Glutamatergic neuron (in vitro differentiated cells): ENCODE measurements at regions not wholly inside any gene's neighbourhood (a gene's known extent, or its start where the extent isn't known, plus 50 kb on each side); places are given as distances from the start of the nearest gene placed in this dataset.

Source experiments
- DNase-seq: peaks from one replicate; pipeline ENCODE4 v3.0.0; 2022
- H3K27ac Mint-ChIP-seq: one replicate; pipeline ENCODE4 v1.8.0; 2020; ENCODE audit warnings: mild to moderate bottlenecking, mixed read lengths, inconsistent platforms; ENCODE audit not compliant: unreplicated experiment
- H3K27me3 Mint-ChIP-seq: one replicate; pipeline ENCODE4 v1.8.0; 2020; ENCODE audit warnings: mild to moderate bottlenecking, moderate library complexity, mixed read lengths, inconsistent platforms; ENCODE audit not compliant: unreplicated experiment
- H3K36me3 Mint-ChIP-seq: one replicate; pipeline ENCODE4 v1.8.0; 2020; ENCODE audit warnings: mild to moderate bottlenecking, mixed read lengths, inconsistent platforms; ENCODE audit not compliant: unreplicated experiment
- H3K4me1 Mint-ChIP-seq: one replicate; pipeline ENCODE4 v1.8.0; 2020; ENCODE audit warnings: mild to moderate bottlenecking, low read depth, mixed read lengths, inconsistent platforms; ENCODE audit not compliant: unreplicated experiment
- H3K4me3 Mint-ChIP-seq: one replicate; pipeline ENCODE4 v1.8.0; 2020; ENCODE audit warnings: mild to moderate bottlenecking, mixed read lengths, inconsistent platforms; ENCODE audit not compliant: unreplicated experiment
- H3K9me3 Mint-ChIP-seq: one replicate; pipeline ENCODE4 v1.8.0; 2020; ENCODE audit warnings: mild to moderate bottlenecking, moderate library complexity, mixed read lengths, inconsistent platforms; ENCODE audit not compliant: unreplicated experiment
- CTCF ChIP-seq: fragments of 200-600 bp; sonication (generic); IDR thresholded peaks from one replicate; pipeline ENCODE4 v1.5.0; 2021; ENCODE audit not compliant: partially characterized antibody, unreplicated experiment

DNA sequence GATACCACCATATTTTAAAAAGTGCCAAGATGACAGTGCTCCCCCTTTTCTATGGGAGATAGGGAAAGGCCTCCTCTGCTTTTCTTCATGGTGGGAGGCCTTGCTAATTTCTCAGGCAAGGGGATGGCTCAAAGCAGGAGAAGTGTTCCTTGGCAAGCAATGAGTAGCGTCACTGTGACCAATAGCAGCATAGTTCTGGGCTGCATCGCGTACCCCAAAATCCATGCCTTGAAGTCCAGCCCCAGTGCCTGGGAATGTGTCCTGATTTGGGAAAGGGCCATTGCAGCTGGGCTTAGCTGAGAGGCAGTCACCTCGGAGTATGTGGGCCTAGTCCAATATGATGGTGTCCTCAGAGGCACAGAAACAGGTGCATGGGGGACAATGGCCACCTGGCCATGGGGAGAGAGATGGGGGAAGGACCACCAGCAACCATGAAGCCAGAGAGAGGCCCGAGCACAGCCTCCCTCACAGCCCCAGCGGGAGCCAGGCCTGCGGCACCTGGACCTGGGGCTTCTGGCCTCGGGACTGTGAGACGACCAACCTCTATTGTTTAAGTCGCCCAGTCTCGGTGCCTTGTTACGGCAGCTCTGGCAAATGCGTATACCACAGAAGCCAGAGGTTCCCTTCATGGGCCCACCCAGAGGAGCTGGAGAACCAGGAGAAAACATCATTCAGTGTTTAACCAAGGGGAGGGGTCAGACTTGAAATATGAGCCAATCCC lies 153.1 kb upstream of the RPS6KA2 start:
- no peak for DNase-seq
- Mint-ChIP-seq H3K36me3 (no peaks in the 10 kb centered on the region), H3K4me3 (no peak overlapping the region), H3K9me3 (no peaks in the 10 kb centered on the region), H3K4me1 (no peaks in the 10 kb centered on the region), H3K27me3 (peaks cover 3% of the 10 kb centered on the region), H3K27ac (no peak overlapping the region)
- no peak for TF ChIP-seq CTCF

DNA sequence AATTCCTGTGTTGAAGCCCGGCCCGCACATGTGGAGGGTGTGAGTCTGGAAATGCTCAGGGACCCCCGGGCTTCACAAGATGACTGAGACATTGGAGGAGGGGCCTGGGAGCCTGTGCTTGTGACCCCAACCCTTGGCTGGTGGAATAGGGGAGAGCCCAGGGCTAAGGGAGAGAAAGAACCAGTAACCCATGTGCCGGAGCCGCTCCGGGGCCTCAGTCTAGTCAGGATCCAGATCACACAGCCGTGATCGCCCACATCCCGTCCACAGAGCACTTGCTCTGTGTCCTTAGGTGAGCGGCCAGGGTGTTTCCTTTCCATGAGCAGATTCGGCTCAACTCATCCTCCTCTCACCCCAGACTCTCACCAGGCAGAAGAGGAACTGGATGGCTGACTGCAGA lies 152.3 kb upstream of the RPS6KA2 start:
- H3K4me3 Mint-ChIP-seq: no peak overlapping the region

DNA sequence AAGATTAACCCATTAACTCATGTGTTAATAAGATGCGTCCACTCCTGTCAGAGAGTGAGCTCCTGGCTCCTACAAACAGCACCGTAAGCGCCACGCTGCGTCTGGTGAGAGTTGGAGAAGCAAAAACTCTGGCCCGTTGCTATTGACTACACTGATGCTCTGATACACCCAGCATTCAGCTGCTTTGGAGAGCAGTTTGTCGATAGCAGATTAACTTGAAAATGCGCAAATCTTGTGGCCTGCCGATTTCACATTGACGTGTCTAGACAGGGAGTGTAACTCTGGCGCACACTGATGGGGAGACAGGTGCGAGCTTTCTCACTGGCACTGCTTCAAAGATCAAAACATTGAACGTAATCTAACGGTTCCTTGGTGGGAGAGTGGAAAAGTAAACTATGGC lies 151.7 kb upstream of the RPS6KA2 start:
- Mint-ChIP-seq H3K9me3 (no peaks in the 10 kb centered on the region), H3K27ac (no peak overlapping the region), H3K4me3 (no peak overlapping the region), H3K36me3 (no peaks in the 10 kb centered on the region), H3K27me3 (no peaks in the 10 kb centered on the region), H3K4me1 (no peaks in the 10 kb centered on the region)
- DNase-seq: no peak
- TF ChIP-seq CTCF: no peak

More for the DNA sequence above, 152.3 kb upstream of the RPS6KA2 start:
- Mint-ChIP-seq H3K27ac (no peak overlapping the region), H3K27me3 (no peaks in the 10 kb centered on the region), H3K9me3 (no peaks in the 10 kb centered on the region), H3K4me1 (no peaks in the 10 kb centered on the region), H3K36me3 (no peaks in the 10 kb centered on the region)
- no peak for TF ChIP-seq CTCF
- no peak for DNase-seq

- H3K9me3 Mint-ChIP-seq: no peaks in the 10 kb centered on the region
- H3K27me3 Mint-ChIP-seq: no peaks in the 10 kb centered on the region
- no peak overlapping the region for H3K4me3 Mint-ChIP-seq
- H3K4me1 Mint-ChIP-seq: no peaks in the 10 kb centered on the region
- no peaks in the 10 kb centered on the region for H3K36me3 Mint-ChIP-seq
- no peak overlapping the region for H3K27ac Mint-ChIP-seq
- TF ChIP-seq CTCF: no peak
- no peak for DNase-seq
These were observed 151.0 kb upstream of the RPS6KA2 start for GRCh38 chr6:166778046-166778445.

DNA sequence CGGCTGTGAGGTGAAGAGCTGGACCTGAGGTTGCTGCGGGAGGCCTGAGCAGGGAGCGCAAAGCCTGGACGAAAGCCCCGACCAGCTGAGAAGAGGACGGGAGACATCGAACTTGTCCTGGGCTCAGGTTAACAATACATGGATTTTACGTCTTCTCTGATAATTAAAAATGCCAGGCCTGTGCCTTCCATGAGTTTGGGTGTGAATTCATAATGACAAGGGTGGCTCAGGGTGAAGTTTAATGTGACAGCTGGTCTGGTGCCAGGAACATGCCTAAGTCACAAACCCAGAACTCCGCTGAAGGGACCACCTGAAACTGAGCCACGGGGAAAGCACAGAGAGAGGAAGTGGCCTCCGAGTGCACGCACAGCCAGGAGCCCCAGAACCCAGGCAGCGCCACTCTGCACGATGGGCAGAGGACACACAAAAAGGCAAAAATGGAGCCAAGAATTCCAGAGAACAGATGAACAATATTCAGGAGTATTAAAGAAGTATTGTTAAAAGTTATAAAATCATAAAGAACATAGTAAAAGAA lies 150.1 kb upstream of the RPS6KA2 start:
- no peaks in the 10 kb centered on the region for H3K36me3 Mint-ChIP-seq
- no peaks in the 10 kb centered on the region for H3K9me3 Mint-ChIP-seq
- no peaks in the 10 kb centered on the region for H3K27me3 Mint-ChIP-seq
- TF ChIP-seq CTCF: no peak
- no peak overlapping the region for H3K4me3 Mint-ChIP-seq
- H3K4me1 Mint-ChIP-seq: no peaks in the 10 kb centered on the region
- no peak for DNase-seq
- H3K27ac Mint-ChIP-seq: no peak overlapping the region
